Urinary bladder (tissue), 3 donors: ENCODE measurements at regions not wholly inside any gene's neighbourhood (a gene's known extent, or its start where the extent isn't known, plus 50 kb on each side); places are given as distances from the start of the nearest gene placed in this dataset.
"Not testable (repeated sequence)": the region's sequence is repeated elsewhere in the genome, so short reads cannot be mapped to it uniquely, and the experiment has no call there.

Experiments
- DNase-seq: peaks from one replicate; pipeline ENCODE4 v3.0.0-alpha.2; 2015; ENCODE audit errors: extremely low spot score
- H3K27ac ChIP-seq: one replicate; pipeline ENCODE4 v1.5.1; 2013; ENCODE audit warnings: low read depth, mild to moderate bottlenecking, moderate library complexity
- H3K36me3 ChIP-seq: one replicate; pipeline ENCODE4 v1.6.1; 2013; ENCODE audit warnings: mild to moderate bottlenecking, moderate library complexity; ENCODE audit not compliant: insufficient read depth
- H3K4me1 ChIP-seq: one replicate; pipeline ENCODE4 v1.6.1; 2013; ENCODE audit warnings: mild to moderate bottlenecking, moderate library complexity; ENCODE audit not compliant: insufficient read depth
- H3K4me3 ChIP-seq: one replicate; pipeline ENCODE4 v1.5.1; 2013; ENCODE audit warnings: low read depth, low read length
- WGBS: extraction: QIAGEN DNeasy Blood & Tissue Kit; methylation state at CpG from one replicate; pipeline ENCODE4 v1.1.7; 2013; 5-methylcytosine and 5-hydroxymethylcytosine counted together
- donor health status: healthy with polysubstance abuse.
- donor health status: healthy.

DNA sequence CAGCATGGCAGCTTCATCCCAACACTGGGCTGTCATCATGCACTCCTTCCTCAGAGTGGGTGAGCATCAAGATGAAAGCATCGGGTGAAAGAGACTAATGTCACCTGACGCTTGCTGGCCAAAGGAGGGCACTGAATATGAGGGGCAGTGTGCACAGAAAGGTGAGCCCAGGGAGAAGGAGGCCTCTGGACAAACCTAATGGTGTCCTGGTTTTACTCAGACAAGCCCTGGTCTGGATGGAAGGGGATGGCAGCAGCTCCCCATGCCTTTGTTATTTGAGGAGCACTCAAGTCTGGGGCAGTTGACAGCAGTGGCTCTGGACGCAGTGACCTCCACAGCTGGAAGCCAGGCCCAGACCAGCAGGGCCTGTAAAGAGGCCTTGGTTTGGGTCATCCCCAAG lies 209.7 kb downstream of the SMAD2 start:
- WGBS = 76% methylated on average over 3 of the region's 3 CpGs
- DNase-seq = no peak

DNA sequence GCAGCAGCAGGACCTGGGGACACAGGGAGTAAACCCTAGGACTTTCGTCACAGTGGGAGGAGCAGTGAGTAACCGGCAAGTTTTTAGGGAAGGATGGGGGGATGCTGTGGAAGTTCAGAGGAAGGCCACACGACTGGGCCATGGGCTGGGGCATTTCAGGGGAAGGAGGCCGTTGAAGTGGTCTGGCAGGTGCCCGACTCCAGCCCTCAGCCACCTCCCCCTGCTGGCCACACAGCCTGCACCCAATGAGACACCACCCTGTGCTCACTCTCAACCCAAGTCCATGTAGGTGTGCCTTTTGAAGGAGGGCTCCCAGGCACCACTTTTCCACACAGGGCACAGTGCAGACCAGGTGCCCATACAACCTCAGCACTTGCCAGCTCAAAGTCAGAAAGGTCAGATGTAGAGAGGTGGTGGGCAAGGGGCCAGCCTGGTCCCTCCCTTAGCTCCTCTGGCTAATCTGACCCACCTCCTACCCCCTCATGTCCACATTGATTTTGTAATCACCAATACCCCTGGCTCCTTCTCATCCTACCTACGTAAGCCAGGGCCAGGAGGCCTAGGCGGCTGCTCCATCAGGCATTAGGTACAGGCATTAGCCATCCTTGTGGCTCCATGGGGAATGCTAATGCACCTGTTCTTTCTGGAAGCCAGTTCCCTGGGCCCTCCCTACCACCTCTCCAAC lies 211.2 kb downstream of the SMAD2 start:
- 85% methylated on average over 7 of the region's 7 CpGs for WGBS
- Histone ChIP-seq H3K27ac (no peak overlapping the region), H3K36me3 (no peaks in the 10 kb centered on the region), H3K4me3 (no peak overlapping the region), H3K4me1 (no peaks in the 10 kb centered on the region)
- no peak for DNase-seq

More for the DNA sequence above, 209.7 kb downstream of the SMAD2 start:
- Histone ChIP-seq H3K4me1 (no peaks in the 10 kb centered on the region), H3K4me3 (no peak overlapping the region), H3K36me3 (no peaks in the 10 kb centered on the region), H3K27ac (no peak overlapping the region)

- Histone ChIP-seq H3K27ac (no peak overlapping the region), H3K36me3 (no peaks in the 10 kb centered on the region), H3K4me1 (no peaks in the 10 kb centered on the region), H3K4me3 (no peak overlapping the region)
- no peak for DNase-seq
- WGBS = 69% methylated on average over 1 of the region's 1 CpG
Measured at GRCh38 chr18:47718646-47719045, 211.8 kb downstream of the SMAD2 start.

- no peak for DNase-seq
- 62% methylated on average over 3 of the region's 3 CpGs for WGBS
- Histone ChIP-seq H3K36me3 (no peaks in the 10 kb centered on the region), H3K4me3 (no peak overlapping the region), H3K27ac (no peak overlapping the region), H3K4me1 (no peaks in the 10 kb centered on the region)
Measured at GRCh38 chr18:47717257-47717656, 213.2 kb downstream of the SMAD2 start.

DNA sequence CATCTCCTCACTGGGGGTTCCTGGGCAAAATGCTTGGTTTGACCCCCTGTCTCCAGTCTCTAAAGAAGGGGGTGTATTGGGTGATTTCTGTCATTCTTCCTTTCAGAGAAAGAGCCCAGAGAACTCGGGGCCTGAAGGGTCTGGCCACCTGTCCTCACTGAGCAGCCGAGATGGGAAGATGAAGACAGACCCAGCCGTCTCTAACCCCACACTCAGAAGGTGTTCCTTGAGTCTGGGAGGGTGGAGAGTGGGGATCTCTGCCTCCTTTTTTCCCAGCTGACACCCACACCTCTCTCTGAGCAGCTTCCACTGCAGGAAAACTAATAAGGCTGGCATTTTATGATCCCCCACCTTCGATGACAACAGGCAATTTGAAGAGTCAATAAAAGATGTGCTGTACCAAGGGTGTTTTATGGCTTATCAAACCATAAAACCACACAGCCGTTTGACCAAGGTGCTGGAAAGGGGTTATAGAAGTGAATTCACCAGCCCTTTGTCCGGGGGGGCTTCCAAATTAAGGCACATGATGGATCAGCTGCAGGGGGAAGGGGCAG lies 213.8 kb downstream of the SMAD2 start:
- Histone ChIP-seq H3K4me1 (no peaks in the 10 kb centered on the region), H3K27ac (no peak overlapping the region), H3K36me3 (no peaks in the 10 kb centered on the region), H3K4me3 (no peak overlapping the region)
- no peak for DNase-seq
- 24% methylated on average over 6 of the region's 6 CpGs for WGBS

- H3K27ac ChIP-seq = no peak overlapping the region
- WGBS = 79% methylated on average over 2 of the region's 2 CpGs
- no peak overlapping the region for H3K4me3 ChIP-seq
- H3K4me1 ChIP-seq = no peaks in the 10 kb centered on the region
- no peaks in the 10 kb centered on the region for H3K36me3 ChIP-seq
- DNase-seq = no peak
Measured at GRCh38 chr18:47710451-47710850, 220.0 kb downstream of the SMAD2 start.

DNA sequence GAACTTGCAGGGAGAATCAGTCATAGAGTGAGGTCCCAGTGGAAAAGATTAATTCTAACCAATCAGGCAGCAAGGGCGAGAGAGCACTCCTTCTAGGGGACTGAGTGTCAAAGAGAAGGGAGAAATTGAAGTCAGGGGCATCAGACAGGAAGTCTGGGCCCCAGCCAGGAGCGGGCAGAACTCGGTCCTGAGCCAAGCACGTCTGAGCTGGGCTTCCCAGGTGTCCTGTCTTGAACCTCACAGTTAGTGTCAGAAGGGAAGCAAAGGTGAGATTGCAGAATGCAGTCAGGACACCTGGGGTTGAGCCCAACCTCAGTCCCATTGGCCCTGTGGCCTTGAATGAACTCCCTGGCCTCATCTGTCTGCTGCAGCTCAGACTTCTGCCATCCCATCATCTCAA lies 220.9 kb downstream of the SMAD2 start:
- Histone ChIP-seq H3K4me1 (no peaks in the 10 kb centered on the region), H3K4me3 (no peak overlapping the region), H3K27ac (no peak overlapping the region), H3K36me3 (no peaks in the 10 kb centered on the region)
- no peak for DNase-seq
- 52% methylated on average over 4 of the region's 4 CpGs for WGBS

DNA sequence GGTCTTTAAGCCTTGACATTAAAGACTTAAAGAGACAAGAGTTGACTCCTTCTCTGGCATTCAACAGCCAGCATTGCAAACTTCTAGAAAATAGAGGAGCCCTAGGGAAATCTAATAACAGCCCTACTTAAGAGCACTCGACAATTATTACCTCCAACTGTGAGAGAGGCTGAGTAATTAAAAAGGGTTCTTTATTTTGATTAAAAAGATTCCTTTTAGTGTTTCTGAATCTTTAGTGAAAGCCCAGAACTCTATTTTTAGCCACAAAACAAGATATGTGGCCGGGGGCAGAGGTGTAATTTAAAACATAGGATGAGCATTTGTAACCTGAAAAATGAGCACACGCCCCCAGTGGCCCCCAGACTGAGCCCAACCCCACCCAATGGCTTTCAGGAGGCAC lies 222.3 kb downstream of the SMAD2 start:
- no peaks in the 10 kb centered on the region for H3K4me1 ChIP-seq
- no peak overlapping the region for H3K27ac ChIP-seq
- DNase-seq = no peak
- H3K36me3 ChIP-seq = no peaks in the 10 kb centered on the region
- no peak overlapping the region for H3K4me3 ChIP-seq
- 55% methylated on average over 3 of the region's 3 CpGs for WGBS

GRCh38 chr18:47701134-47701533 lies 229.3 kb downstream of the SMAD2 start:
- H3K36me3 ChIP-seq = no peaks in the 10 kb centered on the region
- H3K4me1 ChIP-seq = no peaks in the 10 kb centered on the region
- no peak for DNase-seq
- no peak overlapping the region for H3K27ac ChIP-seq
- 76% methylated on average over 6 of the region's 6 CpGs for WGBS
- H3K4me3 ChIP-seq = no peak overlapping the region

DNA sequence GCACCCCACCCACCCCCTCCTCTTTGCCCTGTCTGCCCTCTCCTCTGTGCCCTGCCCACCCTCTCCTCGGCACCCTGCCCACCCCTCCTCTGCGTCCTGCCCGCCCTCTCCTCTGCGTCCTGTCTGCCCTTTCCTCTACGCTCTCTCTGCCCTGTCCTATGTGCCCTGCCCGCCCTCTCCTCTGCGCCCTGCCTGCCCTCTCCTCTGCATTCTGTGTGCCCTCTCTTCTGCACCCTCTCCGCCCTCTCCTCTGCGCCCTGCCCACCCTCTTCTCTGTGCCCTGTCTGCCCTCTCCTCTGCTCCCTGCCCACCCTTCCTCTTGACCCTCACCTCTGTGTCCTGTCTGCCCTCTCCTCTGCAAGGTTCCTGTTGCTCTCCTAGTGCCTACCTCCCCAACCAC lies 233.6 kb downstream of the SMAD2 start:
- WGBS = 86% methylated on average over 9 of the region's 9 CpGs
- no peak overlapping the region for H3K4me3 ChIP-seq

GRCh38 chr18:47691611-47692010 lies 238.8 kb downstream of the SMAD2 start:
- no peak for DNase-seq
- Histone ChIP-seq H3K36me3 (no peaks in the 10 kb centered on the region), H3K4me1 (no peaks in the 10 kb centered on the region), H3K4me3 (no peak overlapping the region), H3K27ac (no peak overlapping the region)
- whole genome bisulfite sequencing = 26% methylated on average over 4 of the region's 4 CpGs

More for the DNA sequence above, 233.6 kb downstream of the SMAD2 start:
- no peaks in the 10 kb centered on the region for H3K36me3 ChIP-seq
- no peaks in the 10 kb centered on the region for H3K4me1 ChIP-seq
- H3K27ac ChIP-seq = no peak overlapping the region
- DNase-seq = no peak

GRCh38 chr18:47690778-47691177 lies 239.7 kb downstream of the SMAD2 start:
- DNase-seq, H3K4me1 ChIP-seq, H3K4me3 ChIP-seq, H3K36me3 ChIP-seq, H3K27ac ChIP-seq: not testable (repeated sequence)
- WGBS = 69% methylated on average over 3 of the region's 3 CpGs

DNA sequence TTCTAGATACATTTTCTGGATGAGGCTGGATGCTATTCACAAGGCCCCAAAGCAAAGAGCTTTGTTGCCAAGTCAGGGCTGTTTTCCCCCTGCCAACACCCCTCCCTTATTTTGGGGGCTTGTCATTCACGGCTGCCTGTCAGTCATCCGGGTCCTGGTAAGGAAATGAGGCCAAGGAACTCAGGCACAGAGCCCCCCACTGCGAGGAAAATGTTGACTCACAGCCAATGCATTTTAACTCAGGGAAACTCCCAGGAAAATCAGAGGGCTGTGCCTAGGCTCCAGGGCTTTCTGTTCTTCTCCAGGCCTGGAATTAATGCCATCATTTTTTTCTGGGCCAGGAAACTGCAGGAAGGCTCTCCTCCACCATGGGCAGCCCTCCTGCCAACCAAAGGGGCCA lies 241.1 kb downstream of the SMAD2 start:
- H3K36me3 ChIP-seq = no peaks in the 10 kb centered on the region
- H3K27ac ChIP-seq = no peak overlapping the region
- H3K4me3 ChIP-seq = no peak overlapping the region
- H3K4me1 ChIP-seq = no peaks in the 10 kb centered on the region
- WGBS = 58% methylated on average over 3 of the region's 3 CpGs
- no peak for DNase-seq

DNA sequence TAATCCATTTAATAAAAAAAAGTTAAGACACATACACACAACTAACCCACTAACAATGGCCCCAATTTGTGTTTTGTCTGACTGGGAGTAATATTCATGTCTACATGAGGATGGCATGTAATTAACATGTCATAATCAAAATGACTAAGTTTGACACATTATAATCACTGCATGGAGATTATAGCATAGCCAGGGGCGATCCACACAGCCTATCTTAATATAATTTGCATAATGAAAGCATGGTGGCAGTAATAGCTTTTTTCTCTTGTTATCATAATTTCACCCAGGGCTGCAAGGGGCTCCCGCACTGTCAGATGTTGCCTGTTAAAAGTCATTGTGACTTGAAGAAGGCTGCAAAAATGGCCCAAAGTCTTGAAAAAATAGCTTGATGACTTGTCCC lies 243.7 kb downstream of the SMAD2 start:
- H3K4me3 ChIP-seq = no peak overlapping the region
- H3K4me1 ChIP-seq = no peaks in the 10 kb centered on the region
- H3K36me3 ChIP-seq = no peaks in the 10 kb centered on the region
- WGBS = 68% methylated on average over 2 of the region's 2 CpGs
- no peak for DNase-seq
- no peak overlapping the region for H3K27ac ChIP-seq

- Histone ChIP-seq H3K27ac (no peak overlapping the region), H3K4me3 (no peak overlapping the region)
Measured at GRCh38 chr18:47683774-47684173, 246.7 kb downstream of the SMAD2 start.

More at GRCh38 chr18:47683774-47684173, 246.7 kb downstream of the SMAD2 start:
- Histone ChIP-seq H3K4me1 (no peaks in the 10 kb centered on the region), H3K36me3 (no peaks in the 10 kb centered on the region)
- no peak for DNase-seq
